ENCODE measurements at regions not wholly inside any gene's neighbourhood (a gene's known extent, or its start where the extent isn't known, plus 50 kb on each side); places are given as distances from the start of the nearest gene placed in this dataset.

GRCh38 chr13:24035411-24035810 lies 125.1 kb upstream of the SPATA13 start:
- in situ Hi-C loops (cut with HindIII; ENCODE audit: low pct_unique_long_range_greater_than_20kb, low sequenced_read_pairs): no loop called here
- no peak for DNase-seq (ENCODE audit: low read depth, low spot score)

- in situ Hi-C loops (cut with HindIII; ENCODE audit: low pct_unique_long_range_greater_than_20kb, low sequenced_read_pairs): no loop called here
- no peak for DNase-seq (ENCODE audit: low read depth, low spot score)
Observed at GRCh38 chr13:24036115-24036514, 124.4 kb upstream of the SPATA13 start.

GRCh38 chr13:24038405-24038804 lies 122.1 kb upstream of the SPATA13 start:
- in situ Hi-C loops (cut with HindIII; ENCODE audit: low pct_unique_long_range_greater_than_20kb, low sequenced_read_pairs): no loop called here

DNA sequence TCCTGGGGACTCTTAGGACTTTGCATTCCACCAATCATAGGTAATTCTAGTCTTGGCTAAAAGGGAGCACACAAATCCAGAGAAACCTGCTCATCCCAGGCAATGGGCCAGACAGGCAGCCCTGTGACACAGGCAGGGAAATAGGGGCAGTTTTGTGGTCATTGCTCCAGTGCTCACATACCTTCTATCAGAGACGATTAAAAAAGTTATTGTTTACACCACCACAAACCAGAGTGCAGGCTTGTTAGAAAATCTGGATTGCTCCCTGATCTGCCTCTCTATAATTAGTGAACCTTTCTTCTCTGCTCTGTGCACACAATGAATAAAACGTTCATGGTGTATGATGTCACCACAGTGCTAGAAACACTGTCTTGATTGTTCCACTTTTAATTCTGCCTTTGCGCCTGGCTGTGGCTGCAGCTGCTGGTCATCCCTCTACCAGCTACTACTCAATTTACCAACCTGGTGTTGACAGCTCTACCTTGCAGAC lies 121.6 kb upstream of the SPATA13 start:
- peak; percentile 97 for DNase-seq (ENCODE audit: low read depth, low spot score)
- in situ Hi-C loops (cut with HindIII; ENCODE audit: low pct_unique_long_range_greater_than_20kb, low sequenced_read_pairs): no loop called here

More at GRCh38 chr13:24038405-24038804, 122.1 kb upstream of the SPATA13 start:
- DNase-seq (ENCODE audit: low read depth, low spot score): peak; percentile 68

- DNase-seq (ENCODE audit: low read depth, low spot score): peak; percentile 70
- in situ Hi-C loops (cut with HindIII; ENCODE audit: low pct_unique_long_range_greater_than_20kb, low sequenced_read_pairs): no loop called here
Observed at GRCh38 chr13:24039621-24040475, 120.7 kb upstream of the SPATA13 start.

DNA sequence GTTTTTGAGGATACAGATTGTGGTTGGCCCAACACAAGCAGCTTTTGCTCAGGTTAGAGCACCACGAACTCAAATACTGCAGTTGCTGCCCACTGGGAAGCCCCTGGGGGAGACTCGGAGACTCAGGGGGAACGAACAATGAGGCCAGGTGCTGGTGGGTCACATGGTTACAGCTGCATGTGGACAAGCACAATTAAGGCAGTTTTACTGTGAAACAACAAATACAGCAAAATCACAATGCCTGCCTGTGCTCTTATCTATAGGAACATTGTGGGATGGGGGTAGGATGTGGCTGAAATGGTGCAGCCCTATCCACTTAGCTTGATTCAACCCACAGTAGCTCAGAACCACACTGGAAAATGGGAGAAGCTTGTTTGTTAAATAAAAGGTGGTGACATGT lies 119.7 kb upstream of the SPATA13 start:
- in situ Hi-C loops (cut with HindIII; ENCODE audit: low pct_unique_long_range_greater_than_20kb, low sequenced_read_pairs): no loop called here
- peak; percentile 81 for DNase-seq (ENCODE audit: low read depth, low spot score)

- DNase-seq (ENCODE audit: low read depth, low spot score): no peak
- in situ Hi-C loops (cut with HindIII; ENCODE audit: low pct_unique_long_range_greater_than_20kb, low sequenced_read_pairs): no loop called here
Observed at GRCh38 chr13:24041651-24042225, 118.8 kb upstream of the SPATA13 start.

GRCh38 chr13:24042710-24043440 lies 117.6 kb upstream of the SPATA13 start:
- in situ Hi-C loops (cut with HindIII; ENCODE audit: low pct_unique_long_range_greater_than_20kb, low sequenced_read_pairs): no loop called here
- DNase-seq (ENCODE audit: low read depth, low spot score): no peak

- no peak for DNase-seq (ENCODE audit: low read depth, low spot score)
- in situ Hi-C loops (cut with HindIII; ENCODE audit: low pct_unique_long_range_greater_than_20kb, low sequenced_read_pairs): no loop called here
Observed at GRCh38 chr13:24043590-24044350, 116.8 kb upstream of the SPATA13 start.

DNA sequence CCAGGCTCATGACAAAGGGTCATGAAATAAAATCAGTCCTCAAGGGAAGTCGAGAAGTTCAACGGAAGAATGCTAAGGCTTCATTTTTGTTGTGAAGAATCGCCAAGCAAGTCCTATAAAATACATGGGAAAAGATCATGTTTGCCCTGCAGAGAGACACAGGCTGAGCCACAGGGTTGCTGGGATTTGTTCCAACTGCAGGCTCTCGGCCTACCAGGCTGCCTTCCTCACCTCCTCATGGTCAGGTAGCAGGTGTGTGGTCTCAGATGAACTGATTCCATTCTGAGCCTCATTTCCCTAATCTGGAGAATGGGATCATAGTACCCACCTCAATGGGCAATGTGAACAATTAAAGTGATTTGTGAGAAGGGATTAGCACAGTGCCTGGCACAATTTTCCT lies 114.9 kb upstream of the SPATA13 start:
- in situ Hi-C loops (cut with HindIII; ENCODE audit: low pct_unique_long_range_greater_than_20kb, low sequenced_read_pairs): no loop called here
- DNase-seq (ENCODE audit: low read depth, low spot score): no peak

DNA sequence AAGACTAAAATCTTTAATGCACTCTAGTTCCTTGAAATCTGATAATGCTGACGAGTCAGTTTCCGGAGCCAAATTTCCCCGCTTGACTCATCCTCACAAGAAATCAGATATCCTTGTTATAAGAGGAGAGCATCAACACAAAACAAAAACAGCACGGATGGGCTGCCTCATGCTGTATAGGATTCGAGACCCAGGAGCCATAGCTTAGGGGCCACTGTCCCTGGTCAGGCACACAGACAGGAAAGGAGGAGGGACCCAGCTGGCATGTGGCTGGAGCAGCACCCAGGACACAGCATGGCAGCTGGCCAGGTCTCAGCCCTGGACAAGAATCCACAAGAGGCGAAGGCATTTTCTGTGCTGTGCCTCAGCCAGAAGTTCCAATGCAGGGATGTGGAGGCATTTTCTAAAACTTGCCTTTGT lies 110.2 kb upstream of the SPATA13 start:
- no peak for DNase-seq (ENCODE audit: low read depth, low spot score)
- in situ Hi-C loops (cut with HindIII; ENCODE audit: low pct_unique_long_range_greater_than_20kb, low sequenced_read_pairs): no loop called here

DNA sequence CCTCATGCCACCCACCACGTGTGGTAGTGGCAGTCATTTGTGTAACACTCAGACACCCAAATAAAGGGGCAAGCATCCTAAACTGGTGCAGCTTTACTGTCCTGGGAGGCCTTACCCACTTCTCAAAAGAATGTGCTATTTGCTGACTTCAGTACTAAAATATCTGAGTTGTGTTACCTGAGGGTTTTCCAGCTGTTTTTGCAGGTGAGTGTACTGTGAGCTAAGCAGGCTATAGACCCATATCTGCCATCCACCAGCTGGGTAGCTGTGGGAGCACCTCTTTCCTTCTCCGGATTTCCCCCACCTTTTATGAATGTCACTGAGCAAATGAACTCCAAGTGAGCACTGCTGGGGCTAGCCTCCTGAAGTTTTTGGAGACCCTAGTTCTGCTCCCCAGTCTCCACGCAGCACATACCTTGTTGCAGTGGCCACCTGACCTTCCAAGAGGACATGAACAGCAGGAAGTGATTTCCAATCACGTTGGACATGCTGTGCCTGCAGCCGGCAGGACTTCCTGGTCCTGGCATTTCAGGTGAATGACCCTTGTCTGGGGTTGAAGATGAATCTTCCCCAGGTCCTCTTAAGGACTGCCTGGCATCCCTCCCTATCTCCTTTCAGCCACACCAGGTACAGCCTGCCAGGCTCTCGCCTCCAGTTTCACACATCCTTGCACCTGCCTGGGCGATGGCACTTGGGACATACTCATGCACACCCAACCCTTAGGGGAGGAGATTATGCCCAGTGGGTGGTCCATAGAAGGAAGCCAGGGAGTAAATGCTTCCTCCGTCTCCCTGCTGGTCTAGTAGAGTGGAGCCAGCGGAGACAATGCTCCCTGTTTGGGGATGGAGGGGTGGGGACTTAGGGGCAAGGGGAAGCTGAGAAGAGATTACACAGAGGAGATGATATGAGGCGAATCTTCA lies 109.5 kb upstream of the SPATA13 start:
- in situ Hi-C loops (cut with HindIII; ENCODE audit: low pct_unique_long_range_greater_than_20kb, low sequenced_read_pairs): no loop called here

GRCh38 chr13:24052547-24053518 lies 107.7 kb upstream of the SPATA13 start:
- in situ Hi-C loops (cut with HindIII; ENCODE audit: low pct_unique_long_range_greater_than_20kb, low sequenced_read_pairs): no loop called here
- no peak for DNase-seq (ENCODE audit: low read depth, low spot score)

More for the DNA sequence above, 109.5 kb upstream of the SPATA13 start:
- DNase-seq (ENCODE audit: low read depth, low spot score): no peak

DNA sequence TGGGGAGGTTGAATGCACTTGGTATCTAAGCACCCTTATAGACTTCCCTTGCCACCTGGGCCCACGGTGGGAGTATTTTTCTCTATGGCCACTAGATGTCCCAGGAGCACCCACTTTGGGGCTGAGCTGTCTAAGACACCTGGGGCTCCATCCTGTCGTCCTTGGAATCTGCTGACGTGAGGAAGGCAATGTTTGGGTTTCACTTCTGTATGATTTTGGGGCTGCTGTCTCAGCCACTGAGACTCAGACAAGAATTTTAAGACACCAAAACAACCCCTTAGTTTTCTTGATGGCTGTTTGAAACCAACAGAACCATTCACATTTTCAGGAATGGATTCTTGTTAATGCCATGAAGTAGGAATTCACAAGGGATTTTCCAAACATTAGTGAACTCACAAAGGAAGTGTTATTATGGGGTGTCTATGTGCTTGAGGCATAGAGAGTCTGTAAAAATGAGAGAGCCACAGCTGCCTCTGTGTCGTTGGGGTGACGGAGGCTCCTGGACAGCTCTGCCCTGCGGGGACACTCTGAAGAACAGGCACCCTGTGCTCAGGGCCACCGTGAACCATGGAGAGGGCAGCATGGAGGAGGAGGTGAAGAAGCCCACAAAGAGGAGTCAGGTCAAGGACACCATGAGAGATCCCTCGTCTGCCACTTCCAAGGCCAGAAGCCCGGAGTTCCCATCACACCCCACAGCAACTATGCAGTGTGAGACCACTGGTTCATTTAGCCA lies 106.8 kb upstream of the SPATA13 start:
- in situ Hi-C loops (cut with HindIII; ENCODE audit: low pct_unique_long_range_greater_than_20kb, low sequenced_read_pairs): no loop called here
- peak; percentile 89 for DNase-seq (ENCODE audit: low read depth, low spot score)

DNA sequence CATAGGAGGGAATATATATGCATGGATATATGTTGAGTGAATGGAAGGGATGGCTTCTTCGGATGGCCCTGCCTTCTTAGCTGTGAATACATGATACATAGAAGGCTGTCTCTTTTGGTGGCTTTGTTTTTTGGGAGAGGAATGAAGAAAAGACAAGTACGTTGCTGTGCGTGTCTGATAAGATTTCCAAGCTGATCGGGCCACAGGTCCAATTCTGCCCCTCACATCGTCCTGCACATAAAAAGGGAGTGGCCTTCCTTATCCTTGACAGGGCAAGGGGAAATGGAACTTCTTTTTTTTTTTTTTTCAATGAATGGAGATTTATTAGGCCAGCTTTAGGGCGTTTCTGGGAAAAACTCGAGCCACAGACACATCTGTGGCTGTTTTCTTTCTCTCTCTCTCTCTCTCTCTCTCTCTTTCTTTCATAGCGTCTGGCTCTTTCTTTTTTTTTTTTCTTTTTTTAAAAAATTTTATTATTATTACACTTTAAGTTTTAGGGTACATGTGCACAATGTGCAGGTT lies 103.8 kb upstream of the SPATA13 start:
- in situ Hi-C loops (cut with HindIII; ENCODE audit: low pct_unique_long_range_greater_than_20kb, low sequenced_read_pairs): no loop called here
- no peak for DNase-seq (ENCODE audit: low read depth, low spot score)

Measured in SK-MEL-5 (cell line).